Inferior parietal cortex (tissue), 1 donor: ENCODE measurements at regions not wholly inside any gene's neighbourhood (a gene's known extent, or its start where the extent isn't known, plus 50 kb on each side); places are given as distances from the start of the nearest gene placed in this dataset.

ENCODE experiments used
- DNase-seq: peaks from one replicate; pipeline ENCODE4 v3.0.0-alpha.2; 2016; ENCODE audit errors: extremely low spot score

GRCh38 chr1:2933431-2934155, 87.7 kb upstream of the ACTRT2 start:
- DNase-seq, result no peak

- no peak for DNase-seq
Observed at GRCh38 chr1:2934156-2934540, 87.1 kb upstream of the ACTRT2 start.

DNA sequence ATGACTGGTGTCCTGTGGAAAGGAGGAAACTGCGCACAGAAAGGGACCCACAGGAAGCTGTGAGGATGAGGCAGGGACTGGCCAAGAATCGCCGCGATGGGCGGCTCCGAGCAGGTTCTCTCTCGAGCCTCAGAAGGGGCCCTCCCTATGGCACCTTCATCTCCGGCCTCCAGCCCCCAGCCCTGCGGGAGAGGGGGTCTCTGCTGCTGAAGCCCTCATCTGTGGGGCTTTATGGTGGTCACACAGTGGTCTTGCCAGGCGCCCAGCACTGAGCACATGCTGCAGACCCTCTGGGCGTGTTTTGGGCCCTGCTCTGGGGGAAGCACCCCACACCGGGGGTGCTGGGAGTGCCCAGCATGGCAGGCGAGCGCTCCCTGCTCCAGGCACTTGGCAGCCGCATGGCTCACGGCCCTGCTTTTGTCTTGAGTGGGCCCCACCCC, 86.6 kb upstream of the ACTRT2 start:
- DNase-seq, result no peak

DNA sequence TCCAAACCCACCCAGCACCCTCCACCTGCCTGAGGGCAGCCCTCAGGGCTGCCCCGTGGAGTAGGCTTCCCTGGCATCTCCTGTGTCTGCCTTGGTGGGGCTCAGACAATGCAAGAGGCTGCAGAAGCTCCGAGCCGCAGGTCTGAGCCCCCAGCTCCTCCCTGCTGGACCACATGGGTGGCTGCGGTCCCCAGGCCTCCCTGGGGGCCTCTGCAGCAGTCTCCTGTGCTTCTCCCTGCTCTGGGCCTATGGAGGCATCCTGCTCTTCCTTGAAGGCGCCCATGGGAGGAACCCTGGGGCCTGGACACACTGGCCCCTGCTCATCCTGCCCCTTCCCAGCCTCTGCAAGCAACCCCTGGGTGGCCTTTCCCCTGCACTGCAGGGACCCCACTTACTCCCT, 86.1 kb upstream of the ACTRT2 start:
- no peak for DNase-seq

DNA sequence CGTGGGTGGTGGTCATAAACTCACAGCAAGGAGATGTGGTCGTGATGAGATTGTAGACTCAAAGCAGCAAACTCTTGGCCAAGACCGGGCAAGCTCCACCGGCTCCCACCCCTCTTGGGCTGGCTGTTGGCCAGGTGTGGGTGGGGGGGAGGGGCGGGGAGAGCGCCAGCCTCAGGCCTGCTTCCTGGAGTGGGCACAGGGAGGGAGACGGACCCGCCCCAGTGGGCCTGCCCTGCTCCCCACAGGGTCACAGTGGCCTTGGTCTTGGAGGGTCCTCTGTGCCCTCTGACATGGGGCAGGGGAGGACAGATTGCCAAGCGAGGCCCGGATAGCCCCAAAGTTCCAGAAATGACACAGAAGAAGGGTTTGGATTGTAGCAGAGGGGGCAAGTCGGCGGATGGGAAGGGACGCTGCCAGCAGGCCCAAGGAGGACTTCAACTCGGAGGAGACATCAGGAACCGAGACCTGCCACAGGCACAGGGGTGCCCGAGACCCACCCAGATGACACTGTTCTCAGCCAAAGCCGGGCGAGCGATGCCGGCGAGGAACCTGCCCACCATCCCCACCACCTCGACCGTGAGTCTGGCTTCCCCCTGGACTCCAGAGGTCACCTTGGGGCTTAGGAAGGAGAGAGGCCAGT, 85.4 kb upstream of the ACTRT2 start:
- no peak for DNase-seq

DNA sequence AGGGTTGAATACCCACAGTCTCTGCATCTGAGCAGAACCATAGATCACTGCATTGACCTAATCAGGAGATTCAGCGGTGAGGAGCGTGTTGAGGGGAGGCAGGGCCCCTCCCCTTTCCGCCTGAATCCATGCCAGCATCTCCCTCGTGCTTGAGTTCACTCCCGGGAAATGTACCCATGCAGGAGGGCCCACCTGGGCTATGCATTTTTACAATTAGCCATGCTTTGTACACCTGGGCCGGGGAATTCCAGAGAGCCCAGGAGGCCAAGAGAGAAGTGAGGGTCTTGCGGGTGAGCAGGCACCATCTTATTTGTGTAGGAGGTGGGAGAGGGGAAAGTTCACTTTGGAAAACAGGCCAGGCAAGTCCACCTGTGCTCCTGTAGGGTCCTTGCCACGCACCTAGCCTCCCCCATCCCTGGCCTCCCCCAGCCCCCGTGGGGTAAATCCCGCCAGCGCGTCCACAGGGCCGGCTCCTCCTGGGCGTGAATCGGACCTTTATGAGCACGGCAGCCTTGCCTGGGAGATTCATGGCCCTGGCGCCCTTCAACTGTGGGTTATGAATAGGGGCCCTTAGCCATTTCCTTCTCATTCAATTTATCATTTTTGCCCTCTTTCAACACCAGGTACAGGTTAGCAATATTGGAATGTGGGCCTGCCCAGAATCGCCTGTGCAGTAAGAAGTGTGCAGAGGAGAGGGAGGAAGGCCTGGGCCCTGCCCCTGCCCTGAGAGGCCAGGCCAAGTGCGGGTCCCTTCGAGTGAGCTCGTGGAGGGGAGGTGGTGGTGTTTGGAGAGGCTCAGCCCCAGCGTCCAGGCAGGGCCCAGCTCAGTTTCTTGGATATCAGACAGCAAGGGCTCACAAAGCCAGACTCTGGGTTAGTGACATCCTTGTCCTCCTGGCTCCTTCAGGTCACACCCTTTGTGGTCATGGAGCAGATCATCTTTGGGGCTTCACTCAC, 84.4 kb upstream of the ACTRT2 start:
- DNase-seq, result no peak

- no peak for DNase-seq
Observed at GRCh38 chr1:2937805-2938204, 83.5 kb upstream of the ACTRT2 start.

- no peak for DNase-seq
Observed at GRCh38 chr1:2939041-2939552, 82.2 kb upstream of the ACTRT2 start.

GRCh38 chr1:2940178-2940577, 81.1 kb upstream of the ACTRT2 start:
- no peak for DNase-seq

GRCh38 chr1:2941040-2941439, 80.2 kb upstream of the ACTRT2 start:
- no peak for DNase-seq

GRCh38 chr1:2941907-2942306, 79.4 kb upstream of the ACTRT2 start:
- DNase-seq, result no peak

- DNase-seq, result no peak
Observed at GRCh38 chr1:2942410-2942809, 78.9 kb upstream of the ACTRT2 start.

GRCh38 chr1:2943686-2944260, 77.5 kb upstream of the ACTRT2 start:
- no peak for DNase-seq

DNA sequence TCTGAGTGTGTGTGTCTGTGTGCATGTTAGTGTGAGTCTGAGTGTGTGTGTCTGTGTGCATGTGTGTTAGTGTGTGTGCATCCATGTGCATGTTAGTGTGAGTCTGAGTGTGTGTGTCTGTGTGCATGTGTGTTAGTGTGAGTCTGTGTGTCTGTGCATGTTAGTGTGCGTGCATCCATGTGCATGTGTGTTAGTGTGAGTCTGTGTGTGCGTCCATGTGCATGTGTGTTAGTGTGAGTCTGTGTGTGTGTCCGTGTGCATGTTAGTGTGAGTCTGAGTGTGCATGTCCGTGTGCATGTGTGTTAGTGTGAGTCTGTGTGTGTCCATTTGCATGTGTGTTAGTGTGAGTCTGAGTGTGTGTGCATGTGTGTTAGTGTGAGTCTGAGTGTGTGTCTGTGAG, 76.6 kb upstream of the ACTRT2 start:
- no peak for DNase-seq

GRCh38 chr1:2945821-2946231, 75.4 kb upstream of the ACTRT2 start:
- no peak for DNase-seq

DNA sequence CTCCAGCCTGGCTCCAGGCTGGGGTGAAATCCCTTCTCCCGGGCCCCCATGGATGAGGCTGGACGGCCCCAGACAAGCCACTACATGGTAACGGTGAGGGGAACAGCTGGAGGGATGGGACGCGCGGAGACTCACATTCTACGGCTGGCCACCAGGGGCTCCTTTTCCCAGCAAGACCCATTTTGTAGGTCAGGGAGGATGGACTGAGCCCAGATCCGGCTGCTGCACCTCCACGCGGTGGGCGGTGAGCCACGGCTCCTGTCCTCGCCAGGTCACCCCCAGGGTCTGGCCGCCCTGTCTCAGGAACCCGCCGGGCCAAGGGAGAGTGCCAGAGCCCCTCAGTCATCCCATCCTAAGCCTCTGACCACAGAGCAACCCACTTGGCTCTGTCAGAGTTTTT, 75.0 kb upstream of the ACTRT2 start:
- no peak for DNase-seq

DNA sequence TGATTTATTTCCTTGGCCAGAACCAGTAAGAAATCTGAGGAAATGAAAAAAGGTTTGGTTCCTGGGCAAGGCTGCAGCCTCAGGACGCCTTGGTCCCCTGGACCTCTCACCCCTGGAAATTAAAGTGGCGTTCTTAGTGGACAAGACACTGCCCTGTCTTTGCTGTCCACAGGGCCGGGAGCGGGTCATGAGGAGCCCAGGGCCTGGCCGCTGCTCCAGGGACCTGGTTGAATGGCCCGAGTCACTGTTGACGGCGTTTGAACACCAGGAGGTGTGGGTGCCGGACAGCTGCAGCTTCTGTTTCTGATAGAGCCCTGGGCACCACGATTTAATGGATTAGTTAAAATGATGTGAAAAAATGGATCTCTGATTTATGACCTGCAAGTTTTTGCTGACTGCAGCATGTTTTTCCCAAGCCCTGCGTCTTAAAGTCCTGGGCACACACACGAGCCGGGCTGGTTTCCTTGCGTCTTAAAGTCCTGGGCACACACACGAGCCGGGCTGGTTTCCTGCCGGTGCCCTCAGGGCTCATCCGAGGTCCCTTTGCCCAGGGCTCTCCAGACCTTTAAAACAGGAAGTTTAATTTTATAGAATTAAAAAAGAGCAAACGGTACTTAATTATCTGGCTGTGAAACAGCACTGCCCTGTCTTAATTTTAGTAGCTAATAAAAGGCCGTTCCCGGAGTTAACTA, 74.1 kb upstream of the ACTRT2 start:
- DNase-seq, result no peak

DNA sequence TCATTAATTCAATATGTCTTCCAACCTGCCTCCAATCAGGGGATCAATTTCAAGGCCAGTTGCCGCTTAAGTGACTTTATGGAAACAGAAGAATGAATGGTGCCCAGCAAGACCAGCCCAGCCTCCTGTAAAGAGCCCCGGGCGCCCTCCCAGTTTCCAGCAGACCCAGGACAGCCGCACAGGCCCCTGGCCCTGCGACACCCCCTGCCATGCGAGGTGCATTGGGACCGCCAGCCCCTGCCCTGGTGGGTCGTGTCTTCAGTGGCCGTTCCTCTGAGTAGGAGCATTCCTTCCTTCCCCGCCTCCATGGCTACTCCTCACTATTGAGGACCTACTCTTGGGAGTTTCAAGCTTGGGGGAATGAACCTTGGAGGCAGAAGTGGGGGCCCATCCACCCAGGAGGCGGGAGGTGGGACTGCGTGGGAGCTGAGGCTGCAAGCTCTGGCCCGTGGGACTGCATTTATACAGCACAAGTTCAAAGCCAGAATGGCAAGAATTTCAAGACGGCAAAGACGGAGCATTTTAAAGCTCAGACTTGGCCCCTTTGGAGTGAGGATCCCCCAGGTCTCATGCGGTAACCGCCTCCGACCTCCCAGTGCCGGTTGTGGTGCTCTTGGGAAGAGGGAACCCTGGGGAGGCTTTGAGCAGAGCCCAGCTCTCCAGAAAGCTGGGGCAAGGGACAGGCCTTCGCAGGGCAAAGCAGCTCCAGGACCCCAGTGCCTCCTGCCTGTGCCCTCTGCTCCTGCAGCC, 73.1 kb upstream of the ACTRT2 start:
- DNase-seq, result no peak

DNA sequence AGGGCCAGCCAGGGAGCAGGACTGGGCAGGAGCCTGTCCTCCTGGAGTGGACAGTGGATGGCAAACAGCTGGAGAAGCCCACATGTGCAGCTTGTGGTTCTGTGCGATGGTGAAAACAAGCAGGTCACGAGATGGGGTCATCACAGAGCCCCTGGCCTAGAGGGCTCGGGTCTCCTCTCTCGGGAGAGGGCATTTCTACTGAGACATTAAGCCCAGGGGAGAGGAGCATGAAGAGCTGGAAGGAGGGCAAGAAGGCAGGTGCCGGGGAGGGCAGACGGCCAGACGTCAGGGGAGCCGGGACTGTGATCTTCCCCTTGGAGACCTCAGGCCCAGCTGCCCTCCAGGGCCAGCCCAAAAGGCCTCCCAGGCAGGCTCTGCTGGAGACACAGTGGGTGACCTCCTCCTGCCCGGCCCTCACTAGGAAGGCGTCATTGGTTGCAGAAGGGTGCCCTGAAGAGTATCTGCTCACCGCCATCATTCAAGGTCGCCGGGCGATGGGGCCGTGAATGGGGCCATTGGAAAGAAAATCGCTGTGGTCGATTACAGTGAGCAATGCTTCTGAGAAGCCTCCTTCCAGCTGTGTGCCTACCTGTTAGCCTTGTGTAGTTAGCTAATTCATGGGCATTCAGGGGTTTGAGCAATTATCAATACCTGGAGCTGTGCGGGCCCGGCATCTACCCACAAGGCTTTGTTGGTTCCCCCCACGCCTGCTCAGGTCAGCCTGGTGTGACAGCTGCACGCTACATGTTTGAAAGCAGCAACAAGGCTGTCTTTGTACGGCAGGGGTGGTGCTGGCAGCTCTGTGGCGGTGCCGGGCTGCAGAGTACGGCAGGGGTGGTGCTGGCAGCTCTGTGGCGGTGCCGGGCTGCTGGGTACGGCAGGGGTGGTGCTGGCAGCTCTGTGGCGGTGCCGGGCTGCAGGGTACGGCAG, 72.3 kb upstream of the ACTRT2 start:
- DNase-seq, result no peak
